Cardiac fibroblast (primary cell): ENCODE measurements at regions not wholly inside any gene's neighbourhood (a gene's known extent, or its start where the extent isn't known, plus 50 kb on each side); places are given as distances from the start of the nearest gene placed in this dataset.

Source experiments
- DNase-seq, 2 donors: peaks; one replicate each; pipeline versions ENCODE4 v3.0.0 to v3.0.0-alpha.2; 2010; ENCODE audit warnings: low read depth in 2 of 2
- H3K4me3 ChIP-seq, 2 donors: replicated peaks in 1 of 2; 1 replicate in 1 of 2; 2 replicates in 1 of 2; pipeline ENCODE4 v1.5.1; 2011; ENCODE audit warnings: low read depth in 2 of 2, low read length in 2 of 2, mild to moderate bottlenecking in 2 of 2, moderate library complexity in 1 of 2
- CTCF ChIP-seq: IDR thresholded peaks from one replicate; pipeline ENCODE4 v1.5.1; 2011; ENCODE audit warnings: low read depth, mild to moderate bottlenecking, low read length, inconsistent platforms

- no peak for DNase-seq
- no peak for TF ChIP-seq CTCF
- H3K4me3 ChIP-seq, result no peak overlapping the region
Measured at GRCh38 chr13:75932636-75933035, 296.5 kb downstream of the LMO7 start.

- H3K4me3 ChIP-seq, result no peak overlapping the region
- TF ChIP-seq CTCF, result no peak
- DNase-seq, result no peak
Measured at GRCh38 chr13:75931116-75931515, 295.0 kb downstream of the LMO7 start.

GRCh38 chr13:75929076-75929475 is 292.9 kb downstream of the LMO7 start:
- TF ChIP-seq CTCF, result no peak
- no peak overlapping the region for H3K4me3 ChIP-seq
- no peak for DNase-seq

- DNase-seq, result no peak
- no peak for TF ChIP-seq CTCF
- no peak overlapping the region for H3K4me3 ChIP-seq
Measured at GRCh38 chr13:75927183-75927669, 291.1 kb downstream of the LMO7 start.

GRCh38 chr13:75920536-75920935 is 284.4 kb downstream of the LMO7 start:
- no peak for DNase-seq
- no peak overlapping the region for H3K4me3 ChIP-seq
- TF ChIP-seq CTCF, result no peak

- H3K4me3 ChIP-seq, result no peak overlapping the region
- no peak for TF ChIP-seq CTCF
- no peak for DNase-seq
Measured at GRCh38 chr13:75919660-75920199, 283.6 kb downstream of the LMO7 start.

- TF ChIP-seq CTCF, result no peak
- H3K4me3 ChIP-seq, result no peak overlapping the region
- no peak for DNase-seq
Measured at GRCh38 chr13:75915066-75915465, 278.9 kb downstream of the LMO7 start.
